H1 (cell line): ENCODE measurements at regions not wholly inside any gene's neighbourhood (a gene's known extent, or its start where the extent isn't known, plus 50 kb on each side); places are given as distances from the start of the nearest gene placed in this dataset.

ENCODE experiments used
- CTBP2 ChIP-seq: IDR thresholded peaks from 2 replicates; pipeline ENCODE4 v1.7.0; 2011; ENCODE audit warnings: borderline replicate concordance, mild to moderate bottlenecking, moderate library complexity, mixed read lengths, low read length; ENCODE audit not compliant: insufficient read depth, insufficient read length
- KDM1A ChIP-seq: fragments of 200-600, 300-600 bp; sonication (generic); IDR thresholded peaks from 2 replicates; pipeline ENCODE4 v1.7.1; 2016; ENCODE audit warnings: mild to moderate bottlenecking, low read length, borderline replicate concordance
- SRF ChIP-seq: IDR thresholded peaks from 2 replicates; pipeline ENCODE4 v1.6.1; 2011; ENCODE audit warnings: mild to moderate bottlenecking, low read depth, low read length, moderate library complexity
- TF ChIP-seq, protein P1 (sequence below): IDR thresholded peaks from 2 replicates; pipeline ENCODE4 v1.6.1; 2011; ENCODE audit warnings: low read depth, mild to moderate bottlenecking, low read length; ENCODE audit not compliant: insufficient read depth

DNA sequence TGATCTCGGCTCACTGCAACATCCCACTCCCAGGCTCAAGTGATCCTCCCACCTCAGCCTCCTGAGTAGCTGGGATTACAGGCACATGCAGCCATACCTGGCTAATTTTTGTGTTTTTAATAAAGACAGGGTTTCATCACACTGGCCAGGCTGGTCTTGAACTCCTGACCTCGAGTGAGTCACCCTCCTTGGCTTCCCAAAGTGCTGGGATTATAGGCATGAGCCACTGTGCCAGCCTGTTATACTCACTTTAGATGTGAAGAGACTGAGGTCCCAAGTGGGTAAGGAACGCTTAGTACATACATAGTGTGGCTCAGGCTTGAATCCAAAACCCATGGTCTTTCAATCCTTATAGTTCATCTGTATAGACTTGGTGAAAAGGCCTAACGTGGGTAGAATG, 63.7 kb upstream of the EPS8L3 start (continued):
- TF ChIP-seq CTBP2 (no peak), SRF (no peak), KDM1A (no peak)
- TF ChIP-seq, protein P1, sequence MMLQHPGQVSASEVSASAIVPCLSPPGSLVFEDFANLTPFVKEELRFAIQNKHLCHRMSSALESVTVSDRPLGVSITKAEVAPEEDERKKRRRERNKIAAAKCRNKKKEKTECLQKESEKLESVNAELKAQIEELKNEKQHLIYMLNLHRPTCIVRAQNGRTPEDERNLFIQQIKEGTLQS, result no peak
